ENCODE measurements at regions not wholly inside any gene's neighbourhood (a gene's known extent, or its start where the extent isn't known, plus 50 kb on each side); places are given as distances from the start of the nearest gene placed in this dataset.
"Not testable (repeated sequence)": the region's sequence is repeated elsewhere in the genome, so short reads cannot be mapped to it uniquely, and the experiment has no call there.

- DNase-seq, result no peak
Measured at GRCh38 chr4:81698538-81699296, 227.0 kb upstream of the RASGEF1B start.

GRCh38 chr4:81694176-81694913 lies 222.6 kb upstream of the RASGEF1B start:
- DNase-seq, result no peak

- DNase-seq, result no peak
Measured at GRCh38 chr4:81690871-81691270, 219.2 kb upstream of the RASGEF1B start.

- peak; percentile 5 for DNase-seq
Measured at GRCh38 chr4:81688085-81688484, 216.4 kb upstream of the RASGEF1B start.

GRCh38 chr4:81687471-81687870 lies 215.8 kb upstream of the RASGEF1B start:
- DNase-seq, result no peak

GRCh38 chr4:81685104-81685503 lies 213.4 kb upstream of the RASGEF1B start:
- DNase-seq, result no peak

- no peak for DNase-seq
Measured at GRCh38 chr4:81684352-81684751, 212.6 kb upstream of the RASGEF1B start.

GRCh38 chr4:81682492-81682891 lies 210.8 kb upstream of the RASGEF1B start:
- DNase-seq, result no peak

GRCh38 chr4:81679315-81679714 lies 207.6 kb upstream of the RASGEF1B start:
- DNase-seq, result no peak

GRCh38 chr4:81678801-81679200 lies 207.1 kb upstream of the RASGEF1B start:
- DNase-seq, result no peak

- no peak for DNase-seq
Measured at GRCh38 chr4:81676537-81676936, 204.8 kb upstream of the RASGEF1B start.

GRCh38 chr4:81675791-81676393 lies 204.2 kb upstream of the RASGEF1B start:
- DNase-seq, result no peak

GRCh38 chr4:81673961-81674360 lies 202.3 kb upstream of the RASGEF1B start:
- no peak for DNase-seq

- DNase-seq, result not testable (repeated sequence)
Measured at GRCh38 chr4:81668328-81668727, 196.6 kb upstream of the RASGEF1B start.

- DNase-seq, result no peak
Measured at GRCh38 chr4:81667539-81667938, 195.8 kb upstream of the RASGEF1B start.

- DNase-seq, result no peak
Measured at GRCh38 chr4:81666491-81666890, 194.8 kb upstream of the RASGEF1B start.

- no peak for DNase-seq
Measured at GRCh38 chr4:81665649-81666048, 193.9 kb upstream of the RASGEF1B start.

GRCh38 chr4:81665045-81665444 lies 193.3 kb upstream of the RASGEF1B start:
- DNase-seq, result no peak

- no peak for DNase-seq
Measured at GRCh38 chr4:81664079-81664478, 192.4 kb upstream of the RASGEF1B start.

- no peak for DNase-seq
Measured at GRCh38 chr4:81663368-81663767, 191.7 kb upstream of the RASGEF1B start.

- no peak for DNase-seq
Measured at GRCh38 chr4:81659051-81659450, 187.3 kb upstream of the RASGEF1B start.

- DNase-seq, result no peak
Measured at GRCh38 chr4:81652069-81652478, 180.4 kb upstream of the RASGEF1B start.

- DNase-seq, result no peak
Measured at GRCh38 chr4:81651243-81651899, 179.7 kb upstream of the RASGEF1B start.

All from midbrain (tissue), 1 donor.